Calu3 (cell line): ENCODE measurements at regions not wholly inside any gene's neighbourhood (a gene's known extent, or its start where the extent isn't known, plus 50 kb on each side); places are given as distances from the start of the nearest gene placed in this dataset.
"Not testable (repeated sequence)": the region's sequence is repeated elsewhere in the genome, so short reads cannot be mapped to it uniquely, and the experiment has no call there.

Source experiments
- BruUV-seq: library from RNA; stranded (reverse); fragments of 400-500 nt; replicated peaks from 2 replicates; lab custom pipeline; 2021; lab: Mats Ljungman, UMichigan
- CTCF ChIA-PET: fragments of 300-600 bp; sonication (Branson Sonifier 250); formaldehyde crosslinking; loops from one replicate; lab custom pipeline; 2022; ENCODE audit warnings: antibody characterized with exemption; lab: Charles Lee
- DNase-seq: peaks from one replicate; pipeline ENCODE4 v3.0.0; 2022
- H3K27ac Mint-ChIP-seq: one replicate; pipeline ENCODE4 v1.8.0; 2022; ENCODE audit warnings: mixed read lengths; ENCODE audit not compliant: unreplicated experiment
- H3K27me3 Mint-ChIP-seq: one replicate; pipeline ENCODE4 v1.8.0; 2022; ENCODE audit warnings: mixed read lengths; ENCODE audit not compliant: unreplicated experiment
- H3K36me3 Mint-ChIP-seq: one replicate; pipeline ENCODE4 v1.8.0; 2022; ENCODE audit warnings: mild to moderate bottlenecking, moderate library complexity, mixed read lengths; ENCODE audit not compliant: insufficient read depth, unreplicated experiment
- H3K4me1 Mint-ChIP-seq: one replicate; pipeline ENCODE4 v1.8.0; 2022; ENCODE audit warnings: mild to moderate bottlenecking, low read depth, mixed read lengths; ENCODE audit not compliant: unreplicated experiment
- H3K4me3 Mint-ChIP-seq: one replicate; pipeline ENCODE4 v1.8.0; 2022; ENCODE audit warnings: mild to moderate bottlenecking, low read depth, moderate library complexity, mixed read lengths; ENCODE audit not compliant: unreplicated experiment
- H3K9me3 Mint-ChIP-seq: one replicate; pipeline ENCODE4 v1.8.0; 2022; ENCODE audit warnings: low read depth, mixed read lengths; ENCODE audit not compliant: unreplicated experiment
- intact Hi-C: fragments of 100-400 bp; cut with micrococcal nuclease; formaldehyde crosslinking; loops from one replicate; pipeline ENCODE4 v1.10.0; 2022; ENCODE audit not compliant: unreplicated experiment
- TF ChIP-seq, protein P1 (sequence below): fragments of 200-600 bp; IDR thresholded peaks from one replicate; pipeline ENCODE4 v1.8.0; 2022; ENCODE audit warnings: antibody characterized with exemption; ENCODE audit not compliant: unreplicated experiment

DNA sequence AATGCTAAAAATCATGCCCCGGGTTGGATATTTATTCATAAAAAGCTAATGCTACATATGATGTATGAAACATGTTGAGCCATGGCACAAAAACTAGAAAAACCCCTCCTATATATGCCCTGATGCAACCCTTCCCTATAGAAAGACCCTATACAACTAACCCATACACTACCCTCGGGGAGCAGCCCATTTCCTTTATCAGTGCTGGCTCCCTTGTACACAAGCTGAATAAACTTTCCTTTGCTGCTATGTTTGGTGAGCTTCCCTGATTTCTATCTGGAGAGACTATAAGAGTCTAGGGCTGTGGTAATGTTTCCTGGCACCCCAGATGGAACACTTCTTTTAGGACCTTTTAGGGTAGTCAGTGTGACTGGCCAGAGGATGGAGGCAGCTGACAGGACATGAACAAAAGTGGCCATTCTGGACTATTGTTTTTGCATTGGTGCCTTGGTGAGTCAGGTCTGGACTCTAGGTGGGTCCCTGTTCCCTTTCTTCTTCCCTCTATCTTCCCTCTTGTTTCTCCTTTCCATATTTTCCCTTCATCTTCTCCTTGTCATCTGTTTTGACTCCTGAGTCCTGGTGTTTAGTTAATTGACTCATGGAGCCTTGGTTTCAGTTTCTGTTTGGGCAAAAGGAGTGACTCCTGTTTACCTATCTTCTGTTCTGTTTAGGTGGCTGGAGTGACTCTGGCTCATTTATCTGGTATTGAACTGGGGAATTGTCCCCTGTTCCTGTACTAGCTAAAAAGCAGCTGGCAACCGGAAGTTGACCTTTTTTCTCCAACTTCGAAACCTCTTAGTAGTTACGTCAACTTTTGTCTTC is 1321.8 kb upstream of the PCDH9 start:
- H3K27ac Mint-ChIP-seq, result no peak overlapping the region
- intact Hi-C loops, result no loop called here
- no peaks in the 10 kb centered on the region for H3K27me3 Mint-ChIP-seq
- BruUV-seq, result no TSS peak
- no peaks in the 10 kb centered on the region for H3K9me3 Mint-ChIP-seq
- H3K4me3 Mint-ChIP-seq, result no peak overlapping the region
- no peaks in the 10 kb centered on the region for H3K36me3 Mint-ChIP-seq
- no peak for DNase-seq
- H3K4me1 Mint-ChIP-seq, result no peaks in the 10 kb centered on the region
- TF ChIP-seq, protein P1, sequence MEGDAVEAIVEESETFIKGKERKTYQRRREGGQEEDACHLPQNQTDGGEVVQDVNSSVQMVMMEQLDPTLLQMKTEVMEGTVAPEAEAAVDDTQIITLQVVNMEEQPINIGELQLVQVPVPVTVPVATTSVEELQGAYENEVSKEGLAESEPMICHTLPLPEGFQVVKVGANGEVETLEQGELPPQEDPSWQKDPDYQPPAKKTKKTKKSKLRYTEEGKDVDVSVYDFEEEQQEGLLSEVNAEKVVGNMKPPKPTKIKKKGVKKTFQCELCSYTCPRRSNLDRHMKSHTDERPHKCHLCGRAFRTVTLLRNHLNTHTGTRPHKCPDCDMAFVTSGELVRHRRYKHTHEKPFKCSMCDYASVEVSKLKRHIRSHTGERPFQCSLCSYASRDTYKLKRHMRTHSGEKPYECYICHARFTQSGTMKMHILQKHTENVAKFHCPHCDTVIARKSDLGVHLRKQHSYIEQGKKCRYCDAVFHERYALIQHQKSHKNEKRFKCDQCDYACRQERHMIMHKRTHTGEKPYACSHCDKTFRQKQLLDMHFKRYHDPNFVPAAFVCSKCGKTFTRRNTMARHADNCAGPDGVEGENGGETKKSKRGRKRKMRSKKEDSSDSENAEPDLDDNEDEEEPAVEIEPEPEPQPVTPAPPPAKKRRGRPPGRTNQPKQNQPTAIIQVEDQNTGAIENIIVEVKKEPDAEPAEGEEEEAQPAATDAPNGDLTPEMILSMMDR, result no peak
- CTCF ChIA-PET, result no interaction called here

DNA sequence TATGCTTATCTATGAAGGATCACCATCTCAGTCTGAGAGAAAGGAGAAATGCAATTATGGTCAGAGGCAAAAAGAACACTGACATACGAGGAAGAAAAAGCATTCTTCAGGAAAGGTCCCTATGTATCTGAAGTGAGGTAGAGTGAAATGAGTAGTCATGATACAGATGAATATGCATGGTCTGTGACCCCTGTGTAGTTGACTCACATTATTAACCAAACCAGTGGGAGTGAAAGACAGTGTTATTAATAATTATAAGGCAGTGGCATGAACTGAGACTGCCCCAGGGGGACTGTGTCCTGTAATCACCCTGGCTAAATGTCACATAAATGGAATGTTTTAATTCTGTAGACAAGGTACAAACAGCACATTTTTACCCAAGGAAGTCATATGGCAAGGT is 1320.2 kb upstream of the PCDH9 start:
- TF ChIP-seq, protein P1, result no peak
- Mint-ChIP-seq H3K4me1 (no peaks in the 10 kb centered on the region), H3K9me3 (no peaks in the 10 kb centered on the region), H3K27ac (no peak overlapping the region), H3K27me3 (no peaks in the 10 kb centered on the region), H3K4me3 (no peak overlapping the region), H3K36me3 (no peaks in the 10 kb centered on the region)
- intact Hi-C loops, result no loop called here
- CTCF ChIA-PET, result no interaction called here
- no TSS peak for BruUV-seq
- no peak for DNase-seq

DNA sequence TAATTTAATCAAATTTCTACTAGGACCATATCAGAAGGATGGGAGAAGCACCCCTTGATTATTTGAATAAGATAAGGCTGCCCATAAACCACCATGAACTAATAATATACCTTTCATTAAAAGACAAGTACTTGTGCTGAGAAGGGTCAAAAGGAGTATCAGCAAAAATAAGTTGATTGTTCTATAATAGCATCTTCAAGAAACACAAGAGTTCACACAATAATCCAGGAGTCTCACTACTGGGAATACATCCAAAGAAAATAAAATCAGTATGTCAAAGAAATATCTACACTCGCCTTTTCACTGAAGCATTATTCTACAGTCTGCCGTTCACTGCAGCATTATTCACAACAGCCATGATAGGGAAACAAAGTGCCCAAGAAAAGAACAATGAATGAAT is 1310.1 kb upstream of the PCDH9 start:
- Mint-ChIP-seq H3K4me1 (no peaks in the 10 kb centered on the region), H3K4me3 (no peak overlapping the region), H3K9me3 (no peaks in the 10 kb centered on the region), H3K27me3 (no peaks in the 10 kb centered on the region), H3K27ac (no peak overlapping the region), H3K36me3 (no peaks in the 10 kb centered on the region)
- CTCF ChIA-PET, result no interaction called here
- DNase-seq, result no peak
- TF ChIP-seq, protein P1, result no peak
- no TSS peak for BruUV-seq
- intact Hi-C loops, result loop anchor here (10.0 kb wide), 1 partner anchor 85 kb away; no protein-coding TSS in a partner anchor

DNA sequence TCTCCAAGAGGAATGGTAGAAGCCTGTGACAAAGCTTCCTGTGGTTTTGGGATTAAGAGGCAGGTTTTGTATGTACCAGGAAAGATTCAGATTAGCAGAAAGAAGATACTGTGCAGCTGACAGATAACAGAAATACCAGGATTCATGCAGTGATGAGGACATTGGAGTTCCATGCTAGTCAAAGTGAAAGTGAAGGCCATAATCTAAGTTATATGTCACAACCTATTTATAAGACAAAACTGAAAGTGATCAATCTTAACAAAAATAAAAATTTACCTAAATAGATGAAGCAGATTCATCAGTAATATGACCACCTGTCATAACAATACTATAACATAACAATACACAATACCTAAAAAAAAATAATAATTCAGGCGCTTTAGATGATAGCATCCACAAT is 1305.2 kb upstream of the PCDH9 start:
- H3K4me3 Mint-ChIP-seq, result no peak overlapping the region
- intact Hi-C loops, result no loop called here
- BruUV-seq, result no TSS peak
- DNase-seq, result no peak
- H3K27me3 Mint-ChIP-seq, result no peaks in the 10 kb centered on the region
- H3K27ac Mint-ChIP-seq, result no peak overlapping the region
- no peaks in the 10 kb centered on the region for H3K9me3 Mint-ChIP-seq
- no peaks in the 10 kb centered on the region for H3K36me3 Mint-ChIP-seq
- no peaks in the 10 kb centered on the region for H3K4me1 Mint-ChIP-seq
- CTCF ChIA-PET, result no interaction called here
- TF ChIP-seq, protein P1, result no peak

GRCh38 chr13:68527167-68527566 is 1297.0 kb upstream of the PCDH9 start:
- H3K9me3 Mint-ChIP-seq, BruUV-seq, H3K36me3 Mint-ChIP-seq, H3K4me3 Mint-ChIP-seq, H3K27ac Mint-ChIP-seq, H3K4me1 Mint-ChIP-seq, DNase-seq, H3K27me3 Mint-ChIP-seq, CTCF ChIA-PET, intact Hi-C loops: not testable (repeated sequence)
